ENCODE measurements at regions not wholly inside any gene's neighbourhood (a gene's known extent, or its start where the extent isn't known, plus 50 kb on each side); places are given as distances from the start of the nearest gene placed in this dataset.

DNA sequence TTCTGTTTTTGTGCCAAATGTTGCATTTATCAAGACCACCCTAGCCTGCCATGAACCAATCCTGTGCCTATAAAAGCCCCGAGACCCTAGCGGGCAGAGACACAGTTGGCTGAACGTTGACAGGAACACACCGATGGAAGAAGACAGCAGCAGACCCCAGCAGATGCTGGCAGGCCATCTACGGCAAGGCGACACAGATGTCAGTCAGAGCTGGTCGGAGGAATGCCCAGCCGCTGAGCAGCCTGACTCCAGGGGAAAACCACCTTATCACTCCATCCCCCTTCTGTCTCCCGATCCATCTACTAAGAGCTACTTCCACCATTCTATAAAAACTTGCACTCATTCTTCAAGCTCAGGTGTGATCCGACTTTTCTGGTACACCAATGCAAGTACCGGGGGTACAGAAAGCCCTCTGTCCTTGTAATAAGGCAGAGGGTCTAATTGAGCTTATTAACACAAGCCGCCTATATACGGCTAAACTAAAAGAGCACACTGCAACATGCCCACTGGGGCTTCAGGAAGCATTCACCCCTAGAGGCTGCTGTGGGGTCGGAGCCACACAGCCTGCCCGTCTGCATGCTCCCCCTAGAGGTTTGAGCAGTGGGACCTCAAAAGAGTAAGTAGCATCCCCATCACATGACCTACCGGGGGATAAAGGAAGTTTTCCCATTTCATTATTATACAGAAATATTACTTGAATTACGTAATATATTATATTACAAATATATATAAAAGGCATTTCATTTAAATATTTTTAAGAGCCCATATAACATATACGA lies 1156.3 kb upstream of the B3GALT2 start:
- no peak for DNase-seq (ENCODE audit: low spot score)

DNA sequence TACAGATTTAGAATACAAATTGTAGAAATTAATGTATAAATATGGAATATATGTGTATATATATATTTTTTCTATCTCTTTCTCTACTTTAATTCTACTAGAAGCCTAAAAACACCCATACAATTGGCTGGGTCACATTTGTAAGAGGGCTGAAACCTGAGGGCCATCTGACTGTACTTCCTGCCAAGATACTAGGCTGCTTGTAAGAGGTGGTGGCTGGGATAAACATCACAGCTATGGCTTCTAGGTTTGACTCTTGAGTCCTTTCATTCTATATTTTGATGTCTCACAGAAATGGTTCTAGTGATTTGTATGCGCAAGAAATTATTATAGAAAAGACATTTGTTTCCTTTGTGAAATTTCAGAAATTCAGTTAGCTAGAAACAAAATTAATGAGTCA lies 1155.2 kb upstream of the B3GALT2 start:
- DNase-seq (ENCODE audit: low spot score) = no peak

DNA sequence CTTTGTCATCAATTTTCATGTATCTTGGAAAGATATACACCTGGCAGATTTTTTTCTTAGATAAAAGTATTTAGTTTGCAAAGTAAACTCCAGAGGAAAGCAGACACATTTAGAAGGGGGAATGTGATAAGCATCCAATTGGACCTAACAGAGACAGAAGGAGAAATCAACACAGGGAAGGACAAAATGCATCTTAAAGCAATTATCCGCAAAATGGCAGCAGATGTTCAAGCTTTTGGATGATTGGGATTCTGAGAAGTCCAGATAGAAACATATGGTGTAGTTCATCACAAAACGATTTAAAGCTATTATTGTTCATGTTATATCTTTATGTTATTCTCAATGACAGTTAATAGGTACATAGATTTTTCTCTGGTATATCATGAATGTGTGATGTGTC lies 1153.1 kb upstream of the B3GALT2 start:
- peak; percentile 95 for DNase-seq (ENCODE audit: low spot score)

DNA sequence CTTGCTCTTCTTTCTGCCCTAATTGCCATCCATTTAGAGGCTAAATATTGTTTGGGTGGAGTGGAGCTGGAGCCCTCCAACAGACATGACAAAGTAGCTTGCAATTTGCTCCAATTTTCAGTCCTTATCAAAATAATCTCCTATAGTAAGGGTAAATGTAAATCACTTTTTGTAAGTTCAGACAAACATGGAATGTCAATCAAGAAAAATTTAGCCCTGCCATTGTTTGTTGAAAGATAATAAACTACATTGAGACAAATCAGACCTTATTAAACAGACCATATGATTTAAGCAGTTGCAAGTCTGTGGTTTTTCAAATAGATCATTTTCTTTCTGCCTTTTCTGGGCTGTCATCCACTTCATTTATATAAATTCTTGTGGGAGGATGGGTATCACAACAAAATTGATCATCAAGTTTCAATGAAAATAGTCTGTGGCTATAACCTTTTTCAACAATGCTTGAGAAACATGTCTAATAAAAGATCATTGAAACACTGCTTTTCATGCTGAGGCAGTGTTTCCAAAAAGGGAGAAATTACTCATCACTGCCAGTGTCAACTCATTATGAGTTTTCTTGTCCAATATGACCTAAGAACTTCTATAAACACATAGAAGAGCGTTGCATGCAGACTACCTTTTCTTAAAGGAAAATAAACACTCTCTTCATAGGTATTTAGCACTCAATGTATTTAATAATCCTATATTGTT lies 1152.0 kb upstream of the B3GALT2 start:
- peak; percentile 93 for DNase-seq (ENCODE audit: low spot score)

DNA sequence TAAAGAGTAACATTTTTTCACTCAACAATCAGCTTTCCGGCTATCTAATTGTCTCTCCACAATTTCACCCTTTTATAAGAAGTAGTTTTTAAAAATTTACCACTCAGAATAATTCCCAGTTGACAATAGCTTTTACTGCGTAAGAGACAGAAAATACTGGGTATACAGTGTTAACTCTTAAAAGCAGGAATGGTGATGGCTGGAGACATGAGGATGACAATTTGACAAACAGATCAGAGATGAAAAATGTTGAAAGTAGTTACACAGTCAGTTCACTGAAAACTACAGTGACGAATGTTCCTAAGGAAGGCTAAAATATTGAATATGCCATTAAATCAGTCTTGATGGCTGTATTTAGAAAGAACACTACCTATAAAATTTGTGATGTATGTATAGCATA lies 1146.8 kb upstream of the B3GALT2 start:
- DNase-seq (ENCODE audit: low spot score) = no peak

DNA sequence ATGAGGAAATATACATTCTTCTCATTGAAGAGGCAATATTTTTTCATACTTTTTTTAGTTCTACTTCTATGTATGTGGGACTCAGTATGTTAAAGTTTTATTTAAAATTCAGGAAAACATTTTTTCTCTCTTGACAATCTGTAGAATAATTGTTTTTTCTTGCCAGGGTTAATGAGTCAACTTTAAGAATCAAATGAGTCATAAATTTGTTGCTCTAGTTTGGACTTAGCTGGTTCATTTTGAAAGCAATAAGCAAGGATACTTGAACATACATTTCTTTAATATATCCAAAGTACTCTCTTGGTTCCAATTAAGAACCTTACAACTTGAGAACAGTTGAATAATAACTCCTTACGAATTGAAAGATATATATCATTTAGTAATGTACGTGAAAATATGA lies 1145.3 kb upstream of the B3GALT2 start:
- DNase-seq (ENCODE audit: low spot score) = no peak

DNA sequence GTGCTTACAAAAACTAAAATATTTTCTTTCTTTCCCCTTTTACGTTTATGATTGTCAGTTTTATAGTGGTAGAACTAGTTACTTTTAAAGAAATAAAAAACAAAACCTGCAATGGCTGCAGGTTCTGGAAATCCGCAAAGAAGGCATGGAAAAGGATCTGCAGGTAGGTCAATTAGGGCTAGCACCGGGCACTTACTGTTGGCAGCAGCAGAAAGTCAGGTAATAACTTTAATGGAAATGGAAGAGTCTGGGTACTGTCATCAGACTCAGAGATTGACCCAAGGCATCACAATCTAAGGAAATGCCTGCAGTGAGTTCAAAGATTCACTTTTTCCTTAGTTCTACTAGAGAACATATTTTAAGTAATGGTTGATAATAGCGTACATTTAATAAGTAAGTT lies 1136.3 kb upstream of the B3GALT2 start:
- DNase-seq (ENCODE audit: low spot score) = peak; percentile 74

DNA sequence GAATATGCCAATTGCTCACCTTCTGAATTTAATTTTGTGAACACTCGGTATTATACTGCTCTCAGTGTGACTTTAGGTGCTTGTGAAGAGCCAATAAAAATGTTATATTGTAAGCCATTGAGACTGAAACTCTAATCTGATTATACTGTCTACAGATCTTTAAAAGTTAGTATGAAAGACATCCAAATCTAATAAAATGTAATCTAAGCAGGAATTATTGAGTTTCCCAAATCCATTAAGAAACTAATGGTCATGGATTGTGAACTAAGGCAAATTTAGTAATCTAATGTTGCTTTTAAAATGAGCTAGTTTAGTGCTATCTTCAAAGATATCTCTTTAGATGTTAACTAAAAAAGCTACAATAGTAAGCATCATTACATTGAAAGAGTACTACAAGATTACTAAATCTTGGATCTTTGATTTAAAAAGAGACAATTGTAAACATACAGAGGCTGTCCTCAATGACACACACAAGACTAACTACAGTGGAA lies 1132.4 kb upstream of the B3GALT2 start:
- DNase-seq (ENCODE audit: low spot score) = peak; percentile 94

DNA sequence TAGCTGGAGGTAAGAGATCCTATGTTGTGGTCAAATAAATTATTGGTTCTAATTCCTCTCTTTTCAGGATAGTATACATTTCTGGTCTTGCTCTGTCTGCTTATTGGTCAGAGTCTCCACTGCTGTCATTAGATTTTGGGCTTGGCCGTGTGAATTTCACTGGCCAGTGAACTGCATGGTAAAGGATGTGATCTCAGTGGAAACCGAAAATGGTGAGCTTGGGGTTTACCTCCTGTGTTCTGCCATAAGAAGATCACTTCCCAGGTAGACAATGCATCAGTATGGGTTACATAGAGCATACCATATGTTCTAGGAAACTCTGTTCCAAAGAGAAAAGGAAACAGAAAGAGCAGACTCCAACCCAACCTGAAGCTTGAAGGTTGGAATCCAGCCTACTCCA lies 1123.3 kb upstream of the B3GALT2 start:
- no peak for DNase-seq (ENCODE audit: low spot score)

DNA sequence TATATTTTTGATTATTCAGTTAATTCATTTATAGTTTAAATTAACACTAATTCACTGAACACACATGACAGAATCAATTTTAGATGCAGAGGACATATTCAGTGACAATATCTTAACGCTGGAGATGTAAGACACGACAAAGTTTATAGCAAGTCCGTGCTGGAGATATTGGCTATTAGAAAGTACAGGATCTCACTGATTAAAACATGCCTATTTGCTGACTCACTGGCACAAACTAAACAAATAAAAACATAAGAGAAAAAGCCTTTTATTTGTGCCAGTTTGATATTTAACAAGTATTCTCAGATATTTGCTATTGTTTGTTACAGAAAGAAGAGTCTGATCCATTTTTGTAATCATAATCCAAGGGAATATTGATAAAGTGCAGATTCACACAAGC lies 1122.9 kb upstream of the B3GALT2 start:
- DNase-seq (ENCODE audit: low spot score) = no peak

DNA sequence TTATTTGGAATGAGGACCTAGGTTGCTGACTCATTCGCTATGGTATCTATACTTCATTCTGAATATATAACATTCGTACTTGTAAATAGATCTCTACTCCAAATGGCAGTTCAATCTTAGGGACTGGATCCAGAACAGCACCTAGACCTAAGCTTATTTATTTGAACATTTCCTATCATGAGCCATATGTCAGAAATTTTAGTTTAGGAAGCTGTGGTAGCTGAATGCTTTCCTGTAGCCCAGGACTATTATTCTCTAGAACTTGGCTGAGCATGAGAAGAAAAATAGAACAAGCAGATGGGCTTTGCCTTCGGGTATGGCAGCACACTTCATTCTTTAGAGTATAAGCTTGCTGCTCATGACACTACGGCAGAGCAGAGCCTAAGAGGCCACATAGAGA lies 1114.4 kb upstream of the B3GALT2 start:
- no peak for DNase-seq (ENCODE audit: low spot score)

DNA sequence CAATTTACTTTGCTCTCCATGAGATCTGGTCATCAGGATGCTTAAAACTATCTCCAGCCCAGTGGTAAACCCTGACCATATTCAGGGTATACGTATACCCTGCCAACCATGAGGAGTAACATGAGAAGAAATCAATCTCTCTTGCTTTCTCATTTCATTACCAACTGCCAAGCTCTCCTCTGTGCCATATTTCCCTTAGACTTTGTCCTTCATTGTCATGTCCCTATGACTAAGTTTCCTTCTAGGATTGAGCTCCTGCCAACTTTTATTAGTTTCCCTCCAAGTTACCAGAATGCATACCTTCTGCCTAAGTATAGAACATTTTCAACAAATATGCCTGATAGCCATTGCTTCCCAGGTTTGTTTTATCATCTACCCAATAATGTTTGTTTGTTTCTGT lies 1113.9 kb upstream of the B3GALT2 start:
- DNase-seq (ENCODE audit: low spot score) = no peak

DNA sequence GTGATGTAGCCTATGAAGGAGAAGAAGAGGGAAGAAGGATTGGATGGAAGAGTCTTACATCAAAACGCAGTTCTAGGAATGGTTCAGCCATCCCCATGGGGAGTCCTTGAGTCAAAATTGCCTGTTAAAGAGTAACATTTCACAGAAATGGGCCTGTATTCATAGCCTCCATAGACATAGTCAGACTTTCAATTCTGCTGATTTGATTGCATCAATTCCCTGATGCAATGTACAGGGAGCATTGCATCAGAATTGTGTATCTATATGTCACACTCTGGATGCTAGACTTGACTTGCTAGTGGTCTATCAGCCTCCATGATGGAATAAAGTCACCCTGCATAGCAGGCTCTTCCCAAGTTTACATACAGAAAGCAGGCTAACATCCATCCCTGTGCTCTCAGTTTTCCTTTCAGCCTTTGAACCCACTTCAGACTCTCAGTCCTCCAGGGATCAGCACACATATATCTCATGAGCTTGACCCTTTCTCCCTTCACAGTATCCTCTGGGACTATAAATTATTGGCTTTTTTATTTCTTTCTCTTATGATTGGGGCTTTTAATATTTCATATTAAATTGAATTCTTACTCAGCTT lies 1111.7 kb upstream of the B3GALT2 start:
- DNase-seq (ENCODE audit: low spot score) = no peak

DNA sequence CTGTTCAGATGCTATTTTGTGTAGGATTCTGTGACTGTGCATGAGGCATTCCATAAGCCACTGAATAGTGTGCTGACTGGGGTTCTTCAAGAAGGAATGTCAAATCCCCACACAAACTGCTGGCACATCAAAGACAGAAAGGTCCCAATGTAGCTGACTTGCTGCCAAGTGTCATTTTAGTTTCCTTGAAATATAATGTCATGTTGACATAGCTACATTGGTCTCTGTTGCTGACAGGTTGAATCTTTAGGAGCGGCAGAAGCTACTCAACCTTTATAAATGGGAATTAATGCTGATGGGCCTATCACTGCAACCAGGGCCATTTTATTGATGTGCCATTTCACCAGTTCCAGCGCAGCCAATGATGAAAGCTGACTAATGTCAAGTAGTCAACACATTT lies 1110.7 kb upstream of the B3GALT2 start:
- DNase-seq (ENCODE audit: low spot score) = no peak

DNA sequence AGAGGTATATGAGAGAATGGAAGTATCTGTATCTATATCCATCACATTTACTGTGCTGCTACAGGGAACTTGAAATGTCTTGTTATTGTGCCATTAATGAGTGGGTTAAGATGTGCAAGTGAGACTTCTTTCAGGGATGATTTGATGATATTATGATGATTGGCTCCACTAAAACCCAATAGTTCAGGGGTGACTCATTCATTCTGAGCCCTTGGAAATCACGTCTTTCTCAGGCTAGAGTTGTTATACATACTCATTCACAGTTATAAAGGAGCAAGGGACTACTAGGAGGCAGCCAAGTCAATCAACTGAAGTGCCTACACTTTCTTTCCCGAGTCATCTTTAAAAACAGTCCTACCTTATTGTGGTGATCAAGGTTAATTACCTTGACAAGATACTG lies 1109.8 kb upstream of the B3GALT2 start:
- no peak for DNase-seq (ENCODE audit: low spot score)

DNA sequence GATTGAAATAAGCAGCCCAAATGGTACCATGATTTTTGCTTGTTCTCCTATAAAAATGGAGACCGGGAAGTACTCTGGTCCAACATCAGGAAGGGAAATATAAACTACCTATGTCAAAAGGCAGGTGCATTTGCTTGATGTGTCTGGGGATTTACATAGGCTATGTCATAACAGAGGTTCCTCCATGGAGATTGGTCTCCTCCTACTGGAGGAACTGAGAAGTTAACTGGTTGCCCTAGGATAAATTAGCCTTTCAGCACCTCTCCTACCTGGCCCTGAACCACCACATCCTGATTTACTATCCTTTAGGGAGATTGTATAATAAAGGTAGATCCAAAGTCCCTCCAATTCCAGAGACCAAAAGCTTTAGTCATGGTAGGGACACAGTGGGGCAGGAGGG lies 1109.3 kb upstream of the B3GALT2 start:
- DNase-seq (ENCODE audit: low spot score) = no peak

DNA sequence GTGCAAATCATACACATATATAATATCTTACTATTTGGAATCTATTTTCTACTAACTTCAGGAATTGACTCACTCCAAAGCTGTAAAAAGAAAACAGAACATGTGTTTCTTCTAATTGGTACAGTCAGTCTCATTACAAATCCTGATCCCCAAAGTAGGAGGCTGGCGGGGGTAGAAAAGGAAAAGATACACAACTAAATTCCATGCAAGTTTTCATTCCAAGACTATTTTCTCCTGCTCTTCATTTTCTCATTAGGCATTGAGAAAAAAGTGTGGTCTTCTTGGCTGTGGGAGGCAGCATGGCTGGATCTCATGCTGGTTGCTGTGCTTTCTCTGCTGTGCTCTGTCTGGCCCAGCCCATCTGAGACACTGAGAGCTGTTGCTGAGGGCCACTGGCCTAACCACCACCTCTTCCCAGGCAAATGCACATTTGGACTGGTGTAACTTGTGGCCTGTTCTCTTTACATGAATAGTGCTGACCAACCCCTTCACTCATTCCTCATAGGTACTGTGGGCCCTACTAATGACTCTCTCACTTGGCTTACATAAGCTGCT lies 1107.5 kb upstream of the B3GALT2 start:
- DNase-seq (ENCODE audit: low spot score) = no peak

DNA sequence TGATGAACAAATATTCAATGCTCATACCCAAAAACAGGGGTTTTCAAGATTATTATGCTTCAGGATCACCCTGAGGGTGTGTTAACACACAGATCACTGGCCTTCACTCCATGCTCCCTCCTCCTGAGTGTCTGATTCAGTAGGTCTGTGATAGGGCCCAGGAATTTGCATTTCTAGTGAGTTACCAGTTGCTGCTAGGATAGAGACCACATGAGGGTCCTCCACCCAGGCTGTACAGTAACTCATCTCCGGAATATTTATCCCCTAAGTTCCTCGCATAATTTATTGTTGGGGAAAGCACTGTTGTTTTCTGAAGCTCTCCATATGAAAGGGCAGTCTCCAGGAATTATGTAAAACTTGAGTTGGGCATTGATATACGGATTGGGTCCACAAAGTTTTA lies 1106.6 kb upstream of the B3GALT2 start:
- no peak for DNase-seq (ENCODE audit: low spot score)

DNA sequence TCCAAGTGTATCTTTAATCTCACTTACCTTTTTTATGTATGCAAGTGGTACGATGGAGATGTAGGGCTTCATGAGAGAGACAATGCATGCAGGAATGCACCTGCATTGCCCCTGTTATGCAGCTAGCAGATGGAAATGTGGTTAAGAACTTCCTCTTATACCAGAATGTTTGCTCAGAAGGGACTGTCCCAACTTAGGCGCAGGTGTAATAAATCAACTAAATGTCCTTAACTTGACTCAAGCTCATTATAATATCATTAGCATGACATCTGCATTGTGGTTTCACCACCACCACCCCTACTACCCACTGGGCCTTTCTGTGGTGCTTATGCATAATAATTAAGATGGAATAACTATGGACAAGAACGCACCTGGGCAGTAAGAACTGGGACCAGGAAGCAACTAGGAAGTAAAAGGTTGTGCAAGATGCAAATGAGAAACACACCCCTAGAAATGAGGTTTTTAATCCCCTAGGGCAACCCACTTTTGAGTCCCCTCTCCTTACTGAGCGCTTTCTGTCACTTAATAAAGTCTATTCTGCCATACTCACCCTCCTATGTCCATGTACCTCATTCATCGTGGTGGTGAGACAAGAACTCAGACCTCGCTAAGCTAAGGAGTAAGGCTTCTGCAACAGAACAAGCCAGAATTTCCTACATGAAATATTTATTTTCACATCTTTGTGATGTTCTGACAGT lies 1103.3 kb upstream of the B3GALT2 start:
- DNase-seq (ENCODE audit: low spot score) = no peak

DNA sequence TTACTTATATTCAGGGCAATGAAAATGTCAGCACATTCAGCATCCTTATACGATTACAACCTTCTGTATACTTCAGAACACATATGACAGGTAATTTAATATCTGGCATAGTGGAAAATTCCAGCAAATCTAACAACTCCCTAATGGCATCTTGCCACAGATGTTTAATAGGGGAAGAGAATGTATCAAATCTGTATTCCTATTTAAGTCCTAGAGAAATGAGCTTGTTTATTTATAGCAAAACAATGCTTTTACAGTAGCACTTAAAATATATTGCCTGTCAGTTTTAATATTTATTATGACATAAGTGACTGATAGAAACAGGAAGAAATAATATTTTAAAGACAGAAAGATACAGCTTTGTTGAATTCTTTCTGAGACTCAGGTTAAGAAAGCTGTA lies 1101.8 kb upstream of the B3GALT2 start:
- DNase-seq (ENCODE audit: low spot score) = no peak

DNA sequence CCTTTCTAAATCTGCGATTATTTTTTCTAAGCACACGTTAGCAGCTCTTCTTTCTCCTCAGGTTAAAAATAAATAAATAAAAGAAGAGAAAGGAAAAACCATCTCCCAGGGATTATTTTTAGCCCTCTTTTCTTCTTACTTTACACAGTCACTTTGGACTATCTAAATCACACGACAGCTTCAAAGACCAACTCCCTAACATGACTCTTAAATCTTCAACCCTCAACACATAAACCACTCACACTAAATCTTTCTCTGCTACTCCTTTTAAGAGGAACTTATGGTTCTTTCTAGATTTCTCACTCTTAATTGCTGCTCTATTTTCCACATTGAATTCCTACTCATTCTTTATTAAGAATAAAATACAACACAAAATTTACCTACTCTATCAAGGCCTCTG lies 1095.0 kb upstream of the B3GALT2 start:
- no peak for DNase-seq (ENCODE audit: low spot score)

DNA sequence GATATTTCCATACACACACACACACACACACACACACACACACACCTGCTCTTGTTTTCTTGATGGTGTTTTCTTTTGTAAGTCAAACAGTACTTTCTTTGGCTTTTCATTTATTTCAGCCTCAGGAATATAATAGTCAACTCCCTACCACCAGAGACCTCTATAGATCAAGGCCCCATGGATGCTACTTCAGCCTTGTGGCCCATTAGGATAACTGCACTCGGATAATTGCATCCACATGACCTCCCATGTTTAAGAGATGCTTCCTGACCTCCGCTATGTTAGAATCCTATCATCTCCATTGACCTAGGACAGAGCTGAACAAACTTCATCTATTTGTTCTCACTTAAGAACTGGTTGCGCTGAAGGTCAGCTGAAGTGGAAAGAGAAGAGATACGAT lies 1094.0 kb upstream of the B3GALT2 start:
- DNase-seq (ENCODE audit: low spot score) = no peak

Measured in SK-N-DZ (cell line).